Large intestine (tissue), 3 donors: ENCODE measurements at regions not wholly inside any gene's neighbourhood (a gene's known extent, or its start where the extent isn't known, plus 50 kb on each side); places are given as distances from the start of the nearest gene placed in this dataset.

Experiments
- DNase-seq, 2 donors: peaks; one replicate each; pipeline versions ENCODE4 v3.0.0 to v3.0.0-alpha.2; 2013
- H3K27ac ChIP-seq: one replicate; pipeline ENCODE4 v1.5.1; 2013; ENCODE audit warnings: low read length
- H3K27me3 ChIP-seq: 2 replicates; pipeline ENCODE4 v1.6.1; 2013; ENCODE audit warnings: low read length; ENCODE audit not compliant: control insufficient read depth, insufficient read depth
- H3K36me3 ChIP-seq: 2 replicates; pipeline ENCODE4 v1.6.1; 2013; ENCODE audit warnings: low read length; ENCODE audit not compliant: control insufficient read depth, insufficient read depth
- H3K4me1 ChIP-seq: one replicate; pipeline ENCODE4 v1.6.1; 2013; ENCODE audit warnings: low read length; ENCODE audit not compliant: control insufficient read depth, insufficient read depth
- H3K4me3 ChIP-seq: one replicate; pipeline ENCODE4 v1.5.1; 2013; ENCODE audit warnings: low read length
- H3K9me3 ChIP-seq: one replicate; pipeline ENCODE4 v1.6.1; 2013; ENCODE audit warnings: mild to moderate bottlenecking, low read depth, low read length, moderate library complexity; ENCODE audit not compliant: control insufficient read depth
- WGBS: methylation state at CpG from one replicate; pipeline ENCODE4 v1.1.5; 2013; ENCODE audit warnings: low lambda C conversion rate; ENCODE audit not compliant: insufficient coverage; 5-methylcytosine and 5-hydroxymethylcytosine counted together

GRCh38 chr16:26791169-26791568 lies 275.6 kb upstream of the C16orf82 start:
- DNase-seq, result no peak
- H3K4me3 ChIP-seq, result no peak overlapping the region
- H3K4me1 ChIP-seq, result no peaks in the 10 kb centered on the region
- no peaks in the 10 kb centered on the region for H3K36me3 ChIP-seq
- H3K27ac ChIP-seq, result no peak overlapping the region
- H3K9me3 ChIP-seq, result no peaks in the 10 kb centered on the region
- WGBS, result 80% methylated on average over 1 of the region's 6 CpGs
- H3K27me3 ChIP-seq, result no peaks in the 10 kb centered on the region

GRCh38 chr16:26795184-26795583 lies 271.5 kb upstream of the C16orf82 start:
- no peak overlapping the region for H3K4me3 ChIP-seq
- no peaks in the 10 kb centered on the region for H3K27me3 ChIP-seq
- no peaks in the 10 kb centered on the region for H3K9me3 ChIP-seq
- DNase-seq, result no peak
- no peaks in the 10 kb centered on the region for H3K36me3 ChIP-seq
- no peaks in the 10 kb centered on the region for H3K4me1 ChIP-seq
- H3K27ac ChIP-seq, result no peak overlapping the region
- WGBS, result no CpG with 5 or more reads among the region's 3 CpGs

GRCh38 chr16:26801628-26802027 lies 265.1 kb upstream of the C16orf82 start:
- no peaks in the 10 kb centered on the region for H3K4me1 ChIP-seq
- H3K4me3 ChIP-seq, result no peak overlapping the region
- no peaks in the 10 kb centered on the region for H3K27me3 ChIP-seq
- H3K9me3 ChIP-seq, result no peaks in the 10 kb centered on the region
- no peak overlapping the region for H3K27ac ChIP-seq
- H3K36me3 ChIP-seq, result no peaks in the 10 kb centered on the region
- DNase-seq, result no peak
- no CpG with 5 or more reads among the region's 3 CpGs for WGBS

- H3K27ac ChIP-seq, result no peak overlapping the region
- no peaks in the 10 kb centered on the region for H3K27me3 ChIP-seq
- no peak for DNase-seq
- no peak overlapping the region for H3K4me3 ChIP-seq
- no CpG with 5 or more reads among the region's 4 CpGs for WGBS
- no peaks in the 10 kb centered on the region for H3K4me1 ChIP-seq
- H3K36me3 ChIP-seq, result no peaks in the 10 kb centered on the region
- H3K9me3 ChIP-seq, result no peaks in the 10 kb centered on the region
Measured at GRCh38 chr16:26802440-26802839, 264.3 kb upstream of the C16orf82 start.

GRCh38 chr16:26802965-26803364 lies 263.8 kb upstream of the C16orf82 start:
- Histone ChIP-seq H3K27me3 (no peaks in the 10 kb centered on the region), H3K36me3 (no peaks in the 10 kb centered on the region), H3K9me3 (no peaks in the 10 kb centered on the region), H3K4me3 (no peak overlapping the region), H3K27ac (no peak overlapping the region), H3K4me1 (no peaks in the 10 kb centered on the region)
- no peak for DNase-seq

- H3K4me1 ChIP-seq, result no peaks in the 10 kb centered on the region
- WGBS, result 100% methylated on average over 1 of the region's 6 CpGs
- no peaks in the 10 kb centered on the region for H3K9me3 ChIP-seq
- DNase-seq, result no peak
- H3K4me3 ChIP-seq, result no peak overlapping the region
- H3K27ac ChIP-seq, result no peak overlapping the region
- no peaks in the 10 kb centered on the region for H3K27me3 ChIP-seq
- H3K36me3 ChIP-seq, result no peaks in the 10 kb centered on the region
Measured at GRCh38 chr16:26806657-26807056, 260.1 kb upstream of the C16orf82 start.

- WGBS, result 63% methylated on average over 2 of the region's 2 CpGs
- DNase-seq, result no peak
Measured at GRCh38 chr16:26809461-26809860, 257.3 kb upstream of the C16orf82 start.

GRCh38 chr16:26816266-26816665 lies 250.5 kb upstream of the C16orf82 start:
- H3K9me3 ChIP-seq, result no peaks in the 10 kb centered on the region
- no peaks in the 10 kb centered on the region for H3K36me3 ChIP-seq
- no peaks in the 10 kb centered on the region for H3K4me1 ChIP-seq
- DNase-seq, result no peak
- no peak overlapping the region for H3K27ac ChIP-seq
- no CpG with 5 or more reads among the region's 7 CpGs for WGBS
- no peaks in the 10 kb centered on the region for H3K27me3 ChIP-seq
- H3K4me3 ChIP-seq, result no peak overlapping the region

More at GRCh38 chr16:26809461-26809860, 257.3 kb upstream of the C16orf82 start:
- H3K27ac ChIP-seq, result no peak overlapping the region
- H3K36me3 ChIP-seq, result no peaks in the 10 kb centered on the region
- no peaks in the 10 kb centered on the region for H3K4me1 ChIP-seq
- no peaks in the 10 kb centered on the region for H3K27me3 ChIP-seq
- no peaks in the 10 kb centered on the region for H3K9me3 ChIP-seq
- H3K4me3 ChIP-seq, result no peak overlapping the region

GRCh38 chr16:26816885-26817571 lies 249.7 kb upstream of the C16orf82 start:
- Histone ChIP-seq H3K4me3 (no peak overlapping the region), H3K27me3 (no peaks in the 10 kb centered on the region), H3K4me1 (no peaks in the 10 kb centered on the region), H3K27ac (no peak overlapping the region), H3K36me3 (no peaks in the 10 kb centered on the region), H3K9me3 (no peaks in the 10 kb centered on the region)
- no peak for DNase-seq
- 80% methylated on average over 1 of the region's 21 CpGs for WGBS

GRCh38 chr16:26818393-26818792 lies 248.3 kb upstream of the C16orf82 start:
- Histone ChIP-seq H3K4me3 (no peak overlapping the region), H3K27me3 (no peaks in the 10 kb centered on the region), H3K36me3 (no peaks in the 10 kb centered on the region), H3K9me3 (no peaks in the 10 kb centered on the region), H3K27ac (no peak overlapping the region), H3K4me1 (no peaks in the 10 kb centered on the region)
- no CpG with 5 or more reads among the region's 2 CpGs for WGBS
- no peak for DNase-seq

- Histone ChIP-seq H3K27me3 (no peaks in the 10 kb centered on the region), H3K27ac (no peak overlapping the region), H3K4me1 (no peaks in the 10 kb centered on the region), H3K9me3 (no peaks in the 10 kb centered on the region), H3K36me3 (no peaks in the 10 kb centered on the region), H3K4me3 (no peak overlapping the region)
- no CpG with 5 or more reads among the region's 9 CpGs for WGBS
- DNase-seq, result no peak
Measured at GRCh38 chr16:26824469-26824868, 242.3 kb upstream of the C16orf82 start.
